Right hindlimb (tissue), 1 donor: ENCODE measurements at regions not wholly inside any gene's neighbourhood (a gene's known extent, or its start where the extent isn't known, plus 50 kb on each side); places are given as distances from the start of the nearest gene placed in this dataset.

Experiments
- DNase-seq: peaks from one replicate; pipeline ENCODE4 v3.0.0-alpha.2; 2018

DNA sequence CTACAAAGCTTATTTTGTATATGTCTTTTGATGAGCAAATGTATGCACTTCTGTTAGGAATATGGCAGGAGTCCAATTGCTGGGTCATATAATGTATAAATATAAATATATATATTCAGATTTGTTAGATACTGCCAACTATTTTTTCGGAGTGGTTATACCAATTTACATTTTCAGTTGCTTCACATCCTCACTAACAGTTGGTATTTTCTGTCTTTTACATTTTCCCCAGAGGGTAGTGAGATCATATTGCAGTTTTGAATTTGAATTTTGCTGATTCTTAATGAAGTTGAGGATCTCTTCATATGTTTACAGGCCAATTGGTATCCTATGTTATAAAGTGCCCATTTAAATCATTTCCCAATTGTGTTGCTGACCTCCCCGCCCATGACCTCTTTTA lies 139.0 kb upstream of the KCNMB2 start:
- no peak for DNase-seq

DNA sequence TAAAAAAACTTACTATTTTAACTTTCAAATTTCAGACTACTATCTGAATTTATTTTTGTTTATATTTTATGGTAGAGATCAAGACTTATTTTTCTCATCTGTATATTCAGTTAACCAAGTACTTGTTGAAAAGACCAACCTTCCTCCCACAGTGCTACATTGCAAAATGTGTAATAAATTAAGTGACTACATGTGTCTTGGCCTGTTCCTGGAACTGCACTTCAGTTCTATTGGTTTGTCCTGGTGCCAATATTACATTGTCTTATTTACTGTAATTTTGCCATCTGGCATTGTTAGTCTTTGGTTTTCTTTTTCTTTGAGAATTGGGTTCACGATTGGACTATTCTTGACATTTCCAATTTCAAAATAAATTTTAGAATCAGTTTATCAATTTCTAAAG lies 138.4 kb upstream of the KCNMB2 start:
- DNase-seq = no peak

DNA sequence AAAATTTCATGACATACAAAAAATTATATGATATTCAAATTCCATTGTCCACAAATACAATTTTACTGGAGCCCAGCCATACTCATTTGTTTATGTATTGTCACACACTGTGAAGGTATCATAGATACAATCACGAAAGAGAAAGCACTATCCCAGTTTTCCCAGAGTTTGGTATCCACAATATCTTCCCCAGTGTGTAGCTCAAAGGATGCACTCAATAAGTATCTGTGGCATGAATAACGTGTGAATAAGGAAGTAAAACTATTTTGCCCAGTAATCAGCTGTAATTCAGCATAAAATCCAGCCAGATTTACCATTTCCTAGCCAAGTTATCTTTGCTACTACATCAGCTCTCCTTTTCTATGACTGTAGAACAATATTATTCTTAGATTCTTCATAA lies 131.3 kb upstream of the KCNMB2 start:
- no peak for DNase-seq

DNA sequence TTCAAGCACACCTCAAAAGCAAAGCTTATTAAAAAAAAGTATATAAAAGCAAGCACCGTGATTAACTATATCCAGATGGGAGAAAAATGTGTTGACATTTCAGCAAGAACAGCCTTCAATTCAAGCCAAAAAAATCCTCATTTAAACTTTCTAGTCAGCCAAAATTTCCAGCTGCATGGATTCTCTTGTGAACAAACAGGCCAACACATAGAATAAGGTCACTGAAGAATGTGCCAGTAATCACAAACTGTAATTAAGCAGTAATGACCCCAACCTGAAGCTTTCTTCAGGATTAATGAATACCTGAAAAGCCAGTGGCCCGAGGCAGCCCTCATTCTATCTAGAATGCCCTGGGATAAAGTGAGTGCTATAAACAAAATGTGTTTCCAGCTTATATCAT lies 130.7 kb upstream of the KCNMB2 start:
- peak; percentile 50 for DNase-seq

DNA sequence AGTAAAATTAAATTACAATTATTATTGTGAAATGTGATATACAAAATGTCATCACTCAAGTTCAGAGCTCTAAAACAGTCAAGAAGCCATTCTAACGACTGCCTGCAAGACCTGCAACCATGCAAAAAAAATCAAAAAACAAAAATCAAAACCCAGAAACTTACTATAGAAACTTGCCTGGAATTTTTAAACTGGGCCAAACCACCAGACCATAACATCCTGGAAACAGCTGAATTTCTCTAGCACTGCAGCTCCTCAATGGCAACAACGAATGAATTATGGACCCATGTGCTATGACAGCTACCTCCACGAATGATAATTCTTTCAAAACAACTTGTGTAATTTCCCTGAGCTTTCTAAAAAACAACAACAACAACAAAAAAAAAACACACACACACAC lies 130.0 kb upstream of the KCNMB2 start:
- DNase-seq = peak; percentile 52

DNA sequence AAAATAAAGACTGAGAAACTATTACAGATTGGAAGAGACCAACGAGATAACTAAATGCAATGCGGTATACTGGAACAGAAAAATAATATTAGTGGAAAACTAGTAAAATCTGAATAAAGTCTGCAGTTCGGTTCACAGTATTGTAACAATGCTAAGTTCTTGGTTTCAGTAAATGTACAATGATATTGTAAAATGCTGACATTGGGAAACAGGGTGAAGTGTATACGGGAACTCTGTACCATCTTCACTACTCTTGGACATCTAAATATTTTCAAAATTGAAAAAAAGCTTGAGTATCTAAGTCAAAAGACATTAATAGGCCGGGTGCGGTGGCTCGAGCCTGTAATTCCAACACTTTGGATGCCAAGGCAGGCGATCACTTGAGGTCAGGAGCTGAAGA lies 120.9 kb upstream of the KCNMB2 start:
- no peak for DNase-seq

DNA sequence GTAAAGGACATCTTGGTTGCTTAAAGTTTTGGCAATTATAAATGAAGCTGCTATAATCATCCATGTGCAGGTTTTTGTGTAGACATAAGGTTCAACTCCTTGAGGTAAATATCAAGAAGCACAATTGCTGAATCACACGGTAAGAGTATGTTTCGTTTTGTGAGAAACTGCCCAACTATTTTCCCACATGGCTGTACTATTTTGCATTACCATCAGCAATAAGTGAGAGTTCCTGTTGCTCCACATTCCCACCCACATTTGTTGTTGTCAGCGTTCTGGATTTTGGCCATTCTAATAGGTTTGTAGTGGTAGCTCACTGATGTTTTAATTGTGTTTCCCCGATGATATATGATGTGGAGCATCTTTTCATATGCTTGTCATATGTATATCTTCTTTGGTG lies 118.5 kb upstream of the KCNMB2 start:
- DNase-seq = no peak

DNA sequence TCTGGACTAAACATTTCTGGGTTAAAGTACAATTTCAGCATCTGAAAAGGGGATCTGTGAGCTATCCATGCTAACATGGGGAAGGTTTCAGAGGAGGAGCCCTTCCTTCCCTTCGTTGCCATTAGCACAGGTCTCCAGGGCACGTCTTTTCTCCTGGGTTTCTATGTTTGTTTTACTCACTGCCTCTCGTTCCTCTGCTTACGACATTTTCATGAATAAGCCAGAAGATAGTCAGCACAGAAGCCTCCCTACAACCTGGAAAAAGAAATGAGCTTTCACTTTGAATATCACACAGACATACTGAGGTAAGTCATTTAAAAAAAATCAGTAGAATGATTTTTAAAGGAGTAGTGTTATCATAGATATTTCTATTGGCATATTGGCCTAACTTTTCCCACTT lies 117.2 kb upstream of the KCNMB2 start:
- DNase-seq = no peak

DNA sequence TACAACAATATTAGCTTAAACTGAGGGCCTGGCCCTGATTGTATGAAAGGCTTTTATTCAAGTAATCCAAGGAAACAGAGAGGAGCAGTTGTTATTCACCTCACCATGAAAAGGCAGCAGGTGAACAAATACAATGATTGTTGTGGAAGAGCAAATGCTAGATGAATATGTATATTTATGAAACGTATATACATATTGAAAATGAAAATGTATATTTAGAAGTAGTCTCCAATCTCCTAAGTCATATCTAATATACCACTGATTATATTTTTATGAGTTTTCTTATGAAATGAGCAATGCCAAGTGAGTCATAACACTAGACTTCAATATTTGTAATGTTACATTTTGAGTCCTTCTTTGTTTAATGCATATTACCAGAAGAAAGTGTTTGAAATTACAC lies 116.2 kb upstream of the KCNMB2 start:
- no peak for DNase-seq

DNA sequence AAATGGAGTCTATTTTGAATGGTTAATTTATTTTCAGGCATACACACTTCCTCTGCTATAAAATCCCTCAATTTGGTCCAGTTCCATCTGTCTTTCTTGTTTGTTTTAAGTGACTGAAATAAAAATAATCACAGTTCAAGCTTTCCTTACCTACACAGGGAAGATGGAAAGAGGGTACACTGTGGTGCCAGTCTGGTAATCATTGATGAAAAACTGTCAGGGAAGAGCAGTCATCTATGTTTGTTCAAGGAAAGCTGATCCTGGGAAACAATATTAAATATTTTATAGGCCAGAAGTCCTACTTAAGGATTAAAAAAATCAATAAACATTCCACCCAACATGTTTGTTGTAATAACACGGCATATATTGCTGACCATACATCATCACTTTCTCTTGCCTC lies 115.2 kb upstream of the KCNMB2 start:
- DNase-seq = no peak

DNA sequence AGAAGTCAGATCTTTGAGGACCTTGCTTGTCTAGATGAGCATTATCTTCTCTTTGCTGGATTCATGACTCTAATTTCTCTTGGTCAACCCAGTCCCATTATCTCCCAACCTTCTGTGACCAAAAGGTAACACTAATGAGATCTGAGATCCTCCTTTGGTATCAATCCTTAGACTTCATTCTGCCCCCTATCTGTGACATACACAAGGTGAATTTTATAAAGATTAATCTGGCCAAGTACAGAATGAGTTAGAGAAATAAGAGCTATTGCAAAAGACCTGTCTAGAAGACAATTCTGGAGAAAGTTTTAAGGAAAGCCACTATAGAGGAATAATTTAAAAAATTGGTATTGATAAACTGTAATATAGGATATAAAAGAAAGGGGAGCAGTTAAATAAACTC lies 113.8 kb upstream of the KCNMB2 start:
- no peak for DNase-seq

DNA sequence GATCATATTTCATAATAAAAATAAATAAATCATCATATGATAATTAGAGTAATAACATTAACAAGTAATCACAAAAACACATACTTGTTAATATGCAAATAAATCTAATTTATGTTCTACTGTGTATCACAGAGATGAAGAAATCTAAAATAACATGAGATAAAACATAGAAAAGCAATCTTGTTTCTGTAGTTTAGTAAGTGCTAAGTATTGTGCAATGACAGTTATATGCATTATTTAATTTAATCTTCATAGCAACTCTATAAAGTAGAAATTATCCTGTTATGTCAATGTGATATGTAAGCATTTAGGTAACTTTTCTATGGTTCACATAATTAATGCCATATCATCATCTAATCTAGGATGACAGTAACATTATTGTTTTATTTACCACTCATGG lies 108.2 kb upstream of the KCNMB2 start:
- no peak for DNase-seq

DNA sequence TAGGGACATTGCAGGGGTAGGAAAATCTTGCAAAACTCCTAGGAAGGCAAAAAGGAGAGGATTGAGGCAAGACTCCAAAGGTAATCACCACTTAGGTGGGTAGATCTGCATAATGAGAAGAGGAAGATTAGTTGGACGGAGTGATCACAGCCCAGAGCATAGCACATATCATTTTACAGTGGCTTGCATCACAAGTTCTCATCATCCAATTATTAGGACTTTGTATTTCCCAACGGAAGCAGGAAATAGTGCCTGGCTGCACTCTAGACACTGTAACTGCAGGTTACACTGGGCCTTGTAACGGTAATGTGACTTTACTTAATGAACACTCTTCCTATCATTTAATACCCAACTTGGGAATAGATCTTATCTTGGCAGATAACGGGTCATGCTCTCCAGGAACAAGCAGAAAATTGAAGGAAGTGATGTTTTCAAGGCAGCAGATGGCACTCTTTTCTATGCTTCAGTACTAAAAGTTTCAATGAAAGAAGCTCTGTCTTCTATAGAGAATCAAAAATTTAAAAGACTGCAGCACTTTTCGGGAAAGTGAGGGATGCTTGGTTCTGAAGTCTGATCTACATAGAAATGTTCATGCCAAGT lies 101.9 kb upstream of the KCNMB2 start:
- DNase-seq = no peak

DNA sequence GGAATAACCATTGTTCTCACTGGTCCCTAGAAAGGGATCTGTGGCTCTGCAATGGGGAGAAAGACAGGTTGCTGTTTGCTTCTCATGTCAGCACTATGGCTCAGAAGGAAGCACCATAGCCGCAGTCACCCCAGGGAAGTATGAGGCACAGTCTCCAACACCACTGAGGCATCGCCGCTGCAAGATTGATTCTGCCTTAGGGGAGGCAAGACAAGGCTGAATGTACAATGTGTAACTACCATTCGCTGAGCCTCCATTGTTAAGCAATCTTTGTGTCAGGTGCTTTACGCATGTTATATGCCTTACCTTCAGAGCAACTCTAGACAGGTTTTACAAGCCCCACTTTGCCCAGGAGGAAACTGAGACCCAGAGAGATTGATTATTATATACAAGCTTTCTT lies 100.7 kb upstream of the KCNMB2 start:
- DNase-seq = no peak

DNA sequence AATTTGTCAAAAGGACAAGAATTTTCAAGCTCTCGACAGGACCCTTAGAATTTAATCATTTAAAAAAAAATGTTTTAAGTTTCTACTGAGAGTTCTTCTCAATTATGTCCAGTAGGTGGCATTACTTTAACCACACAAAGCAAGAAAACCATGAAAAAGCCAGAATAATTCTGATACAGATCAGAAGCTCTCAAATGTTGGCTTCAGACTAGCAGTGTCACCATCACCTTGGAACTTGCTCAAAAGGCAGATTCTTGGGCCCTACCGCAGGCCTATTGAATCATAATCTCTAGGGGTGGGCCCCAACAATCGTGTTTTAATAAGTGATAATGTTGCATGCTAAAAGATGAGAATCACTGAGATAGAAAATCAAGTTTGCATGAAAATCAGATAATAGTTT lies 99.5 kb upstream of the KCNMB2 start:
- no peak for DNase-seq

DNA sequence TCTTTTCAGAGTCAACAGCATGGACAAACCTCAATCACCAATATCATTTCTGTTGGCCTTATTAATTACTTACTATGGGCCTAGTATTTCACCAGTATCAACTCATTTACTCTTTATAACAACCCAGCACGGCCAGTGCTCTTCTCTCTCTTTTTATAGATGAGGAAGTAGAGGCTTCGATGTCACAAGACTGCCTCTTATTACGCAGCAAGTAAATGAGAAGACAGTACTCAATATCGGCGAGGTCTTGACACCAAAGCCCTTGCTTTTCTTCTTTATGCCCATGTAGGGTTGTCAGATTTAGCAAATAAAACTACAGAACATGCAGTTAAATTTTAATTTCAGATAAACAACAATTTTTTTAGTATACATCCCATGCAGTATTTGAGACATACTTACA lies 99.0 kb upstream of the KCNMB2 start:
- DNase-seq = no peak

DNA sequence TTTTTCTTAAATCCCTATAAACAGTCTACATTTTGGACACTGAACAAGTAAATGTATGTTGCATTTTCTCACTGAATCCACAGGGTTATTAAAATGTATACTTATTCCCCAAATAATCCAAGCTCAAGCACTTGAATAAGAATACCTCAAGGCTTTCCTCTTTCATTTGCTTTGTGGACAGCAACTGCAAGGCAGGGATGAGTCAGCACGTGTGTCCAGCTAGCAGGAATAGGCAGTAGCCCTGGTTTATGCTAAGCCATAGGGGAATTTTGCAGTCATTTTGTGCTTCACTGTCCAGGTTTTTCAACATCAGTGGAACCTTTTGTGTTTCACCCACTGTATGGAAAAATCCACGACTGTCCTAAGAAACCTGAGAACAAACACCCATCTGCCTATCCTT lies 96.7 kb upstream of the KCNMB2 start:
- DNase-seq = no peak

DNA sequence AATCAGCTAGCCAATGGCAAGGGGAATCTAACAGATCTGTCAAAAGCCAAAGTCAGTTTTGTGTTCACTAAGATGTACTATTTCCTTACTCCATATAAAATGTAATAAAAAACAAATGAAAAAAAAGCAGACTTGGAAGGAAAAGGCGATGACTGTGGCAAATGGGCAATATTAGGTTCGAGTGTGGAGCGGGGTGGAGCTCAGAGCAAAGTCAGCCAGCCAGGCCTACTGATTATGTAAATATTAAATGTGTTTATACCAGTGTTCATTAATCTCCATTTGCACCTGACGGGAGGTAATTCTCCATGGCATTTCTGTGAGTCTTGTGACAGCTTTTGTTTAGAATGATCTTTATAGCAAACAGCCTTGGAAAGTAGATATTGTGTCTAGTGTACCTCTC lies 96.2 kb upstream of the KCNMB2 start:
- no peak for DNase-seq

DNA sequence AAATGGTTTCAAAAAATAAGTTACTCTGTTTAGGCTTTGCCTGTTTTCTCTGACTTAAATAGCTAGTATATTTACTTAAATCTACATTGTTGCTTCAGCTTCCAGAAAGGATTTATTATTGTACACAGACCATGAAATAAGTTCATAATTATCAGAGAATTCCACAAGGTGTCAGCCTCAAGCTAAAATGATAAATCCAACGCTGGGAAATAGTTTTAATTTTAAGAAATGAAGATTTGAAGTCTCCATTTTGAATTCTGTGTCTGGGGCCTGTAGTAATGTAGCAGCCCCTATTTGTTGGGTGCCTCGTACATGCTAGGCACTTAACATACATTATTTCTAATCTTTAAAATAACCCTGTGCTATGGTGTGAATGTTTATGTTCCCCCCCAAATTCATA lies 92.6 kb upstream of the KCNMB2 start:
- no peak for DNase-seq

DNA sequence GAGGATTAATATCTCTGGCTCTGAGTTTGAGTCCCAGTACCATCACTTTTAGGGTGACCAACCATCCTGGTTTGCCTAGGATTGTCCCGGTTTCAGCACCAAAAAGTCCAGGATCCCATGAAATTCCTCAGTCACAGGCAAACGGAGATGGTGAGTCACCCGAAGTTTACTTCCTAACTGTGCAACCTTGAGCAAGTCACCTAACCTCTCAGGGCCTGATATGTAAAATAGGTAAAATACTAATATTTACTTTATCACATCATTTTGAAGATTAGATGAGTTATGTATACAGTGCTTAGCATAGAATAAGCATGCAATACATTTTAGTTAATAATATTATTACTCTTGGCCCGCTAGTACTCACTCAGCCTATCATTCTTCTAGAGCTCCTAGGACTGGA lies 91.1 kb upstream of the KCNMB2 start:
- no peak for DNase-seq

DNA sequence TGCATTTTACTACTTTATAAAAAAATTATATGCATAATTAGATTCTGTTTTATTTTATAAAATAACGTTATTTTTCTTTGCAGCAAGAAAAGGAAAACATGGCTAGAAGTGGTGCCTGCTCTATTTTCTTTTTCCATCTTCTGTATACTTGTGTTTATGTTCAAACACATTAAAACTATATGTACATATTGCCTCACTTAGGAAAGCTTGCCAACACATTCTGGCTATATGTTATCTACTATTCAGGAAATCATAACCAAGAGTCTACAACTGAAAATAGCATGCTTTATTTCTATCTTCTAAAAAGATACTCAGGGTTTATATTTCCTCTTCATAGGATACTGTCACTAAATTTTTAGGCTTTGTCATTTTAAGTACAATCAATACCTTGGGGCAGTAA lies 90.2 kb upstream of the KCNMB2 start:
- no peak for DNase-seq

DNA sequence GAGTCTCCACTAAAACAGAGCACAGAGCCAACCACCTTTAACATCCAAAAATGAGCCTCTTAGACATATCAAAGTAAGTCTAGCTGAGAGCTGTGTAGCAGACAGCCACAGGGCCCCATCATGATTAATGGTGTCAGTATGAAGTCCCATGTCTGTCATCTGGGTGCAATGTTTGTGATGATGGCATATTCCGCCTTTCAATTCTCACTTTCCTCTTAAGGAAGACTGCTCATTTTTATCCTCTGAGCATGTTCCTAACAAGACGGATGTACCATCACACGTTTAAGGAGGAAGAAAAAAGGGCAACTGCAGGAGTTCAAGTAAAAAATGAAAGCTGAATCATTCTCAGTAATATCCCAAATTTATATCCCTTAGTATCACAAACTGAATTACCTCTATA lies 85.8 kb upstream of the KCNMB2 start:
- no peak for DNase-seq

DNA sequence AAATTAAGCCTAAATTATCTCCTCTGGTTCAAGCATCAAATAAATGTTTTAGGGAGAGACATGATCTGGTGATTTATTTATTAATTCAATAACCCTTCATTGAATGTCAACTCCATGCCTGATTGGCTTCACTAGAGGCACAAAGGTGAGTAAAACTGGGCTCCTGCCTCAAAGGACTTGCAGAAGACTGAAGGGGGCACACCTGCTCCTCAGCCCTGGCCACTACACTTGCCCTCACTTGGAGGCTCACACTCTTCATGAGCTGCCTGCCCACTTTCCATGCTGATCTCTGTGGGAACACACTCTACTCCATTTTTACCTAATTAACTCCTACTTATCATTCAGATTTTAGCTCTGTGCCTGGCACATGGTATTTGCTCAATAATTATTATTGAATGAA lies 84.4 kb upstream of the KCNMB2 start:
- DNase-seq = no peak

DNA sequence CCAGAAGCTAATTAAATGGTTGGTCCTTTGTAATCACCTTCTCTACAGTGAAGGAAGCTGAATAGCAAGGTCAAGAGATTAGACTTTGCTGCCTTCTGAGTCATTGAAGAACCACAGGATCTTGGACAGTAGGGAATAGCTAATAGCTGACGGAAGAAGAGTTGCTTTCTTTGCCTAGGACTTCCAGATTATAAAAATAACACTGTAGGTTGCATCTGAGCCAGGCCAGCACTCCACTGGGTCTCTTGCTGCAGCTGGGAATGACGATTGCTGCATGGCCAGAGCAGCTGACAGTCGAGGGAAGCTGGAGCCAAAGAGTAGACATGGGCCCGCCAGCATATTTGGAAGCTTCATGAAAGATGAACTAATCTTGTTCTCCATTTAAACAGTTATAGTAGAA lies 81.5 kb upstream of the KCNMB2 start:
- DNase-seq = peak; percentile 89

DNA sequence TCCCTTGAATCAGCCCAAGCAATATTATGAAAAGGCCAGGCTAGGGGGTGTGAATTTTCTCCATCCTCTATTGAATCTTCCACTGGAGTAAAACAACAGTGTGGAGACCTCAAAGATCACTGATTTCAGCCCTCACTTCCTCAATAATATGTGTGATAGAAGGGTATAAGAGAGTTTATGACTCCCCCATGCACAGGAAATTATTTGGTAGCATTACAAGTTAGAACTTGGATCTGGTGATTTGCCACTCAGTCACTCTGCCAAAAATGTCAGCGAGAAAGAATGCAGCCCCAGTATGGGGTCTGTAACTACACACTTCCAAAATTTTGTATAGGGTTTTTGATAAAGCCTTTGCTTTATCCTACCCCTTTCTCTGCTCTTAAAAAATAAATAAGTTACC lies 81.0 kb upstream of the KCNMB2 start:
- peak; percentile 57 for DNase-seq

DNA sequence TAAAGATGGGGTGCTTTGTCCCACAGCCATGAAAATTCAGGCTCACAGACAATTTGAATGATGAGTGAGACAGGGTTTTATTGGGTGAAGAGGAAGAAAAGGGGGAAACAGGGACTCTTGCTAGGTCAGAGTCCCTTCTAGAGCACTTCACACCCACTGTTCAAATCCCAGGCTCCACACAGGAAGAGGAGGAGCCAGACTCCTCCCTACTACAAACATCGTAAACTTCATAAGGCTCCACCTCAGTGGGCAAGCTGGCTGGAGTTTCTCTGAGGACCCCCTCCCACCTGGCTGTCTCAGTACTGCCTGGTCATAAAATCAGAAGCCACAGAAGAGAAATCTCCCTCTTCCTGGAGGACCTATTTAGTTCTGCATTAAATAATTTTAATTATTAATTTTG lies 80.3 kb upstream of the KCNMB2 start:
- DNase-seq = no peak
